Fibroblast of lung (primary cell): ENCODE measurements at regions not wholly inside any gene's neighbourhood (a gene's known extent, or its start where the extent isn't known, plus 50 kb on each side); places are given as distances from the start of the nearest gene placed in this dataset.

Experiments
- DNase-seq, 2 donors: peaks; one replicate each; pipeline versions ENCODE4 v3.0.0 to v3.0.0-alpha.2; 2010; ENCODE audit warnings: low read depth in 2 of 2
- H2AFZ ChIP-seq: 2 replicates; pipeline ENCODE4 v1.5.1; 2012; ENCODE audit warnings: low read length, control low read depth, inconsistent platforms
- H3K27ac ChIP-seq: 2 replicates; pipeline ENCODE4 v1.5.1; 2011; ENCODE audit warnings: low read length, control low read depth; ENCODE audit not compliant: insufficient read depth
- H3K27me3 ChIP-seq: 2 replicates; pipeline ENCODE4 v1.5.1; 2011; ENCODE audit warnings: mild to moderate bottlenecking, low read length; ENCODE audit not compliant: control insufficient read depth, insufficient read depth
- H3K36me3 ChIP-seq: 2 replicates; pipeline ENCODE4 v1.5.1; 2011; ENCODE audit warnings: low read length; ENCODE audit not compliant: control insufficient read depth, insufficient read depth
- H3K4me1 ChIP-seq: 2 replicates; pipeline ENCODE4 v1.5.1; 2011; ENCODE audit warnings: low read length; ENCODE audit not compliant: control insufficient read depth, insufficient read depth; ENCODE audit errors: extremely low read depth
- H3K4me2 ChIP-seq: 2 replicates; pipeline ENCODE4 v1.5.1; 2011; ENCODE audit warnings: low read length, control low read depth; ENCODE audit not compliant: insufficient read depth; ENCODE audit errors: extremely low read depth
- H3K4me3 ChIP-seq, 4 experiments: fragments of 200-600 bp in 1 of 4; sonication (generic) in 1 of 4; replicated peaks in 1 of 4; 2 replicates each; pipeline ENCODE4 v1.5.1; 2011 to 2016; ENCODE audit warnings: low read length in 4 of 4, low read depth in 3 of 4, mild to moderate bottlenecking in 3 of 4, control low read depth in 2 of 4, inconsistent platforms in 1 of 4, mixed read lengths in 1 of 4; ENCODE audit not compliant: insufficient read depth in 1 of 4; ENCODE audit errors: control extremely low read depth in 1 of 4
- H3K79me2 ChIP-seq: 2 replicates; pipeline ENCODE4 v1.5.1; 2012; ENCODE audit warnings: mild to moderate bottlenecking, low read length, inconsistent platforms; ENCODE audit not compliant: control insufficient read depth, insufficient read depth
- H3K9ac ChIP-seq: 2 replicates; pipeline ENCODE4 v1.5.1; 2011; ENCODE audit warnings: mild to moderate bottlenecking, low read length, control low read depth; ENCODE audit not compliant: insufficient read depth
- H3K9me3 ChIP-seq: 2 replicates; pipeline ENCODE4 v1.5.1; 2012; ENCODE audit warnings: low read depth, low read length; ENCODE audit not compliant: control insufficient read depth, insufficient read depth
- H4K20me1 ChIP-seq: 2 replicates; pipeline ENCODE4 v1.5.1; 2011; ENCODE audit warnings: low read length; ENCODE audit not compliant: control insufficient read depth, insufficient read depth; ENCODE audit errors: extremely low read depth
- EZH2 ChIP-seq: IDR thresholded peaks from 2 replicates; pipeline ENCODE4 v1.5.1; 2012; ENCODE audit warnings: low read length, control low read depth, mild to moderate bottlenecking; ENCODE audit errors: missing control alignments
- TF ChIP-seq, protein P1 (sequence below), 2 donors: IDR thresholded peaks in 1 of 2; conservative IDR thresholded peaks in 1 of 2; 1 replicate in 1 of 2; 2 replicates in 1 of 2; pipeline ENCODE4 v1.5.1; 2011 to 2012; ENCODE audit warnings: low read length in 2 of 2, control low read depth in 1 of 2, inconsistent platforms in 1 of 2, low read depth in 1 of 2, mild to moderate bottlenecking in 1 of 2

DNA sequence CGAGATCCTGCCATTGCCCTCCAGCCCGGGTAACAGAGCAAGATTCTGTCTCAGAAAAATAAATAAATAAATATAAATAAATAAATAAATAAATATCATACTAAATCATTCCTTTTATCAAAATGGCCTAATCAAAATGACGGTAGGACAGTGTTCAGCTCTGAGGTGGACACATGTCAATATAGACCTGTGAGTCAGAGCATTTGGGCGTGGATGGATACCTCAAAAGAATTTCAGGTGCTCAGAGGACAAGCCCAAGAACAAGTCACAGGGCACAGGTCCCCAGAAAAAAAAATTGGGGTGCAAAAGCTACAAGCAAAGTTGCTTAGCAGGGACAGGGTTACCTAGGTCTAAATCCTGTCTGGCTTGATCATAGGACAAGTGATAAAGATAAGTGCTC lies 204.7 kb upstream of the HS3ST1 start:
- no peak overlapping the region for H3K4me2 ChIP-seq
- no peak overlapping the region for H3K9ac ChIP-seq
- no peaks in the 10 kb centered on the region for H3K79me2 ChIP-seq
- no peaks in the 10 kb centered on the region for H3K9me3 ChIP-seq
- H4K20me1 ChIP-seq: no peaks in the 10 kb centered on the region
- no peak overlapping the region for H3K27ac ChIP-seq
- DNase-seq: no peak
- no peaks in the 10 kb centered on the region for H3K36me3 ChIP-seq
- H3K4me3 ChIP-seq: no peak overlapping the region
- H3K27me3 ChIP-seq: no peaks in the 10 kb centered on the region
- TF ChIP-seq, protein P1, sequence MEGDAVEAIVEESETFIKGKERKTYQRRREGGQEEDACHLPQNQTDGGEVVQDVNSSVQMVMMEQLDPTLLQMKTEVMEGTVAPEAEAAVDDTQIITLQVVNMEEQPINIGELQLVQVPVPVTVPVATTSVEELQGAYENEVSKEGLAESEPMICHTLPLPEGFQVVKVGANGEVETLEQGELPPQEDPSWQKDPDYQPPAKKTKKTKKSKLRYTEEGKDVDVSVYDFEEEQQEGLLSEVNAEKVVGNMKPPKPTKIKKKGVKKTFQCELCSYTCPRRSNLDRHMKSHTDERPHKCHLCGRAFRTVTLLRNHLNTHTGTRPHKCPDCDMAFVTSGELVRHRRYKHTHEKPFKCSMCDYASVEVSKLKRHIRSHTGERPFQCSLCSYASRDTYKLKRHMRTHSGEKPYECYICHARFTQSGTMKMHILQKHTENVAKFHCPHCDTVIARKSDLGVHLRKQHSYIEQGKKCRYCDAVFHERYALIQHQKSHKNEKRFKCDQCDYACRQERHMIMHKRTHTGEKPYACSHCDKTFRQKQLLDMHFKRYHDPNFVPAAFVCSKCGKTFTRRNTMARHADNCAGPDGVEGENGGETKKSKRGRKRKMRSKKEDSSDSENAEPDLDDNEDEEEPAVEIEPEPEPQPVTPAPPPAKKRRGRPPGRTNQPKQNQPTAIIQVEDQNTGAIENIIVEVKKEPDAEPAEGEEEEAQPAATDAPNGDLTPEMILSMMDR (conservative IDR thresholded peaks at IDR 0.05 in 1 of 2, IDR thresholded peaks at IDR 0.05 in 1 of 2; ENCODE audit: low read depth in 1 of 2, low read length in 2 of 2): no peak
- no peak for TF ChIP-seq EZH2
- H2AFZ ChIP-seq: no peak overlapping the region
- H3K4me1 ChIP-seq: no peaks in the 10 kb centered on the region

DNA sequence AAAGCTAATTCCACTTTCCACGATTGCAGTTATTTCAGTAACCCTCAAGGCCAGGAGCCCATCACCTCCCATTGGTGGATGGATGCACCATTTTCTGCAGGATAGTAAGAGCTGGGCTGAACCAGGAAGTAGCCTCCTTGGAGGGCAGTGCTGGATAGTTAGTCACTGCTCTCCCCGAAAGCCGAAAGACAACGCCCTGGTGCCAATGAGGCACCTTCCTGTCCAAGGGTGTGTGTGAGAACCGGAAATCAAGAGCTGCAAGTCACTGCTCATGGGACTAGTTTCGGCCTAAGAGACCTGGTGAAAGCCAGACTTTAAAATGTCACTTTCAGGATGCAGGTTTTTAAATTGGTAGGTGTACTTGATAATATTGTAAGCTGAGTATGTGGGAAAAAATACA lies 203.8 kb upstream of the HS3ST1 start:
- no peaks in the 10 kb centered on the region for H3K9me3 ChIP-seq
- H3K4me2 ChIP-seq: no peak overlapping the region
- no peaks in the 10 kb centered on the region for H3K79me2 ChIP-seq
- no peak overlapping the region for H3K27ac ChIP-seq
- TF ChIP-seq, protein P1 (conservative IDR thresholded peaks at IDR 0.05 in 1 of 2, IDR thresholded peaks at IDR 0.05 in 1 of 2; ENCODE audit: low read depth in 1 of 2, low read length in 2 of 2): no peak
- no peak for TF ChIP-seq EZH2
- H3K27me3 ChIP-seq: no peaks in the 10 kb centered on the region
- no peak overlapping the region for H3K9ac ChIP-seq
- DNase-seq: no peak
- H3K4me3 ChIP-seq: no peak overlapping the region
- H3K4me1 ChIP-seq: no peaks in the 10 kb centered on the region
- H3K36me3 ChIP-seq: no peaks in the 10 kb centered on the region
- no peak overlapping the region for H2AFZ ChIP-seq
- H4K20me1 ChIP-seq: no peaks in the 10 kb centered on the region

DNA sequence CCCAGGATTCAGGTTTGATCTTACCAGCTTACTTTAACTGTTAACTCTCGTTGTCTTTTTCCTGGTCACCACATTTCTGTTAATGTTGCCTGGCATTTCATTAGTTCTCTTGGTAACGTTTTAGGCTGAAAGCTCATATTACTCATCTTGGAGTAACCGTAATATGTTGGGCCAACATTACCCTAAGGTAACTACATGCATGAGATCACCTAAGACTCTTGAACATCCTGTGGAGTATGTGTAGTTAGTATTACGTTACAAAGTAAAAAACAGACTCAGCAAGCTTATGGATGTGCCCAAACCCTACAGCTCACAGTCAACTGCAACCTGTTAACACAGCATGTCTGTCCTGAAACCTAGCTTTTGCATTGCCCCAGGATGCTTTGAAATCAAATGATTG lies 203.3 kb upstream of the HS3ST1 start:
- Histone ChIP-seq H4K20me1 (no peaks in the 10 kb centered on the region), H3K36me3 (no peaks in the 10 kb centered on the region), H3K27me3 (no peaks in the 10 kb centered on the region), H3K4me2 (no peak overlapping the region), H3K9me3 (no peaks in the 10 kb centered on the region), H3K79me2 (no peaks in the 10 kb centered on the region), H3K4me3 (no peak overlapping the region), H3K27ac (no peak overlapping the region), H3K9ac (no peak overlapping the region), H2AFZ (no peak overlapping the region), H3K4me1 (no peaks in the 10 kb centered on the region)
- TF ChIP-seq, protein P1 (conservative IDR thresholded peaks at IDR 0.05 in 1 of 2, IDR thresholded peaks at IDR 0.05 in 1 of 2; ENCODE audit: low read depth in 1 of 2, low read length in 2 of 2): no peak
- no peak for TF ChIP-seq EZH2
- DNase-seq: no peak
